ENCODE measurements at regions not wholly inside any gene's neighbourhood (a gene's known extent, or its start where the extent isn't known, plus 50 kb on each side); places are given as distances from the start of the nearest gene placed in this dataset.
"Not testable (repeated sequence)": the region's sequence is repeated elsewhere in the genome, so short reads cannot be mapped to it uniquely, and the experiment has no call there.

- Histone ChIP-seq H3K9me1 (ENCODE audit: control insufficient read depth, extremely low read depth, insufficient read depth, low read length) (no peaks in the 10 kb centered on the region), H3K9ac (ENCODE audit: control insufficient read depth, extremely low read depth, insufficient read depth, low read length) (no peak overlapping the region), H3K4me3 (ENCODE audit: control insufficient read depth in 2 of 3, extremely low read depth in 1 of 3, insufficient read depth in 2 of 3, low read depth in 1 of 3, low read length in 3 of 3) (no peak overlapping the region), H3K27me3 (ENCODE audit: control insufficient read depth, extremely low read depth, insufficient read depth, low read length) (peaks cover 2% of the 10 kb centered on the region), H3K79me2 (ENCODE audit: control insufficient read depth, insufficient read depth, low read length) (no peaks in the 10 kb centered on the region), H2AFZ (ENCODE audit: control insufficient read depth, low read length) (no peak overlapping the region), H3K27ac (ENCODE audit: control insufficient read depth, insufficient read depth, low read length) (no peak overlapping the region), H3K4me1 (ENCODE audit: control insufficient read depth, extremely low read depth, insufficient read depth, low read length) (no peaks in the 10 kb centered on the region), H3K9me3 (ENCODE audit: control insufficient read depth, low read depth, low read length) (no peaks in the 10 kb centered on the region), H4K20me1 (ENCODE audit: control insufficient read depth, extremely low read depth, insufficient read depth, low read length) (no peaks in the 10 kb centered on the region), H3K4me2 (ENCODE audit: control insufficient read depth, extremely low read depth, insufficient read depth, low read depth, low read length) (peak overlapping the region; percentile 32), H3K36me3 (ENCODE audit: control insufficient read depth in 2 of 2, extremely low read depth in 1 of 2, insufficient read depth in 2 of 2, low read length in 2 of 2) (no peaks in the 10 kb centered on the region)
- FAIRE-seq (no peak), DNase-seq (ENCODE audit: low read depth, low spot score) (no peak)
- dilution Hi-C loops (cut with MboI; ENCODE audit: extremely low pct_ligation_motif_present, low sequenced_read_pairs) = no loop called here
- TF ChIP-seq EZH2 (IDR thresholded peaks at IDR 0.05; ENCODE audit: low read length) = no peak
- TF ChIP-seq, protein P1, sequence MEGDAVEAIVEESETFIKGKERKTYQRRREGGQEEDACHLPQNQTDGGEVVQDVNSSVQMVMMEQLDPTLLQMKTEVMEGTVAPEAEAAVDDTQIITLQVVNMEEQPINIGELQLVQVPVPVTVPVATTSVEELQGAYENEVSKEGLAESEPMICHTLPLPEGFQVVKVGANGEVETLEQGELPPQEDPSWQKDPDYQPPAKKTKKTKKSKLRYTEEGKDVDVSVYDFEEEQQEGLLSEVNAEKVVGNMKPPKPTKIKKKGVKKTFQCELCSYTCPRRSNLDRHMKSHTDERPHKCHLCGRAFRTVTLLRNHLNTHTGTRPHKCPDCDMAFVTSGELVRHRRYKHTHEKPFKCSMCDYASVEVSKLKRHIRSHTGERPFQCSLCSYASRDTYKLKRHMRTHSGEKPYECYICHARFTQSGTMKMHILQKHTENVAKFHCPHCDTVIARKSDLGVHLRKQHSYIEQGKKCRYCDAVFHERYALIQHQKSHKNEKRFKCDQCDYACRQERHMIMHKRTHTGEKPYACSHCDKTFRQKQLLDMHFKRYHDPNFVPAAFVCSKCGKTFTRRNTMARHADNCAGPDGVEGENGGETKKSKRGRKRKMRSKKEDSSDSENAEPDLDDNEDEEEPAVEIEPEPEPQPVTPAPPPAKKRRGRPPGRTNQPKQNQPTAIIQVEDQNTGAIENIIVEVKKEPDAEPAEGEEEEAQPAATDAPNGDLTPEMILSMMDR (optimal IDR thresholded peaks at IDR 0.05 in 1 of 3, IDR thresholded peaks at IDR 0.05 in 1 of 3, conservative IDR thresholded peaks at IDR 0.05 in 1 of 3; ENCODE audit: extremely low read depth in 1 of 3, insufficient read depth in 2 of 3, low read length in 3 of 3) = peak in 2 of 3 experiments; percentile 18 to 36
Measured at GRCh38 chrX:40877887-40878286, 142.5 kb upstream of the MED14 start.

GRCh38 chrX:40878766-40879165 is 143.4 kb upstream of the MED14 start:
- H2AFZ ChIP-seq (ENCODE audit: control insufficient read depth, low read length) = no peak overlapping the region
- no peak overlapping the region for H3K27ac ChIP-seq (ENCODE audit: control insufficient read depth, insufficient read depth, low read length)
- FAIRE-seq (no peak), DNase-seq (ENCODE audit: low read depth, low spot score) (no peak)
- no peak overlapping the region for H3K4me3 ChIP-seq (ENCODE audit: control insufficient read depth in 2 of 3, extremely low read depth in 1 of 3, insufficient read depth in 2 of 3, low read depth in 1 of 3, low read length in 3 of 3)
- H3K9me3 ChIP-seq (ENCODE audit: control insufficient read depth, low read depth, low read length) = no peaks in the 10 kb centered on the region
- H3K9me1 ChIP-seq (ENCODE audit: control insufficient read depth, extremely low read depth, insufficient read depth, low read length) = no peaks in the 10 kb centered on the region
- no peak overlapping the region for H3K4me2 ChIP-seq (ENCODE audit: control insufficient read depth, extremely low read depth, insufficient read depth, low read depth, low read length)
- no peaks in the 10 kb centered on the region for H3K4me1 ChIP-seq (ENCODE audit: control insufficient read depth, extremely low read depth, insufficient read depth, low read length)
- no peak overlapping the region for H3K9ac ChIP-seq (ENCODE audit: control insufficient read depth, extremely low read depth, insufficient read depth, low read length)
- dilution Hi-C loops (cut with MboI; ENCODE audit: extremely low pct_ligation_motif_present, low sequenced_read_pairs) = no loop called here
- no peaks in the 10 kb centered on the region for H3K79me2 ChIP-seq (ENCODE audit: control insufficient read depth, insufficient read depth, low read length)
- H4K20me1 ChIP-seq (ENCODE audit: control insufficient read depth, extremely low read depth, insufficient read depth, low read length) = no peaks in the 10 kb centered on the region
- no peaks in the 10 kb centered on the region for H3K36me3 ChIP-seq (ENCODE audit: control insufficient read depth in 2 of 2, extremely low read depth in 1 of 2, insufficient read depth in 2 of 2, low read length in 2 of 2)
- peaks cover 2% of the 10 kb centered on the region for H3K27me3 ChIP-seq (ENCODE audit: control insufficient read depth, extremely low read depth, insufficient read depth, low read length)
- TF ChIP-seq EZH2 (IDR thresholded peaks at IDR 0.05; ENCODE audit: low read length) = no peak
- TF ChIP-seq, protein P1 (optimal IDR thresholded peaks at IDR 0.05 in 1 of 3, IDR thresholded peaks at IDR 0.05 in 1 of 3, conservative IDR thresholded peaks at IDR 0.05 in 1 of 3; ENCODE audit: extremely low read depth in 1 of 3, insufficient read depth in 2 of 3, low read length in 3 of 3) = no peak

DNA sequence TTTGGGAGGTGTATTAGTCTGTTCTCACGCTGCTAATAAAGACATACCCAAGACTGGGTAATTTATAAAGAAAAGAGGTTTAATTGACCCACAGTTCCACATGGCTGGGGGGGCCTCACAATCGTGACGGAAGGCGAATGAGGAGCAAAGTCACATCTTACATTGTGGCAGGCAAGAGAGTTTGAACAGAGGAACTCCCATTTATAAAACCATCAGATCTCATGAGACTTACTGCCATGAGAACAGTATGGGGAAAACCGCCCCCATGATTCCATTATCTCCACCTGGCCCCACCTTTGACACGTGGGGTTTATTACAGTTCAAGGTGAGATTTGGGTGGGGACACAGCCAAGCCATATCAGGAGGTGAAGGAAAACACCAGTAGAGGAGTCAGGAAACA is 143.8 kb upstream of the MED14 start:
- H3K9me1 ChIP-seq (ENCODE audit: control insufficient read depth, extremely low read depth, insufficient read depth, low read length); H3K9me3 ChIP-seq (ENCODE audit: control insufficient read depth, low read depth, low read length); H3K4me3 ChIP-seq (ENCODE audit: control insufficient read depth in 2 of 3, extremely low read depth in 1 of 3, insufficient read depth in 2 of 3, low read depth in 1 of 3, low read length in 3 of 3); H3K4me2 ChIP-seq (ENCODE audit: control insufficient read depth, extremely low read depth, insufficient read depth, low read depth, low read length); H3K79me2 ChIP-seq (ENCODE audit: control insufficient read depth, insufficient read depth, low read length); H3K9ac ChIP-seq (ENCODE audit: control insufficient read depth, extremely low read depth, insufficient read depth, low read length); H2AFZ ChIP-seq (ENCODE audit: control insufficient read depth, low read length); DNase-seq (ENCODE audit: low read depth, low spot score); H3K27me3 ChIP-seq (ENCODE audit: control insufficient read depth, extremely low read depth, insufficient read depth, low read length); H3K36me3 ChIP-seq (ENCODE audit: control insufficient read depth in 2 of 2, extremely low read depth in 1 of 2, insufficient read depth in 2 of 2, low read length in 2 of 2); dilution Hi-C loops (cut with MboI; ENCODE audit: extremely low pct_ligation_motif_present, low sequenced_read_pairs); FAIRE-seq; H3K27ac ChIP-seq (ENCODE audit: control insufficient read depth, insufficient read depth, low read length); H4K20me1 ChIP-seq (ENCODE audit: control insufficient read depth, extremely low read depth, insufficient read depth, low read length); H3K4me1 ChIP-seq (ENCODE audit: control insufficient read depth, extremely low read depth, insufficient read depth, low read length): not testable (repeated sequence)

Data from keratinocyte (primary cell).